Ishikawa (cell line): ENCODE measurements at regions not wholly inside any gene's neighbourhood (a gene's known extent, or its start where the extent isn't known, plus 50 kb on each side); places are given as distances from the start of the nearest gene placed in this dataset.

Experiments used
- CREB1 ChIP-seq: IDR thresholded peaks from 2 replicates; pipeline ENCODE4 v1.6.1; 2012; ENCODE audit warnings: low read depth
- EP300 ChIP-seq: IDR thresholded peaks from 2 replicates; pipeline ENCODE4 v1.6.1; 2012; ENCODE audit warnings: borderline replicate concordance
- RAD21 ChIP-seq: IDR thresholded peaks from 2 replicates; pipeline ENCODE4 v1.6.1; 2012; ENCODE audit warnings: low read depth
- REST ChIP-seq: IDR thresholded peaks from 2 replicates; pipeline ENCODE4 v1.6.1; 2012; ENCODE audit warnings: low read depth, mild to moderate bottlenecking
- TAF1 ChIP-seq: IDR thresholded peaks from 2 replicates; pipeline ENCODE4 v1.6.1; 2012; ENCODE audit warnings: low read depth, mild to moderate bottlenecking
- TCF12 ChIP-seq: IDR thresholded peaks from 2 replicates; pipeline ENCODE4 v1.6.1; 2012; ENCODE audit warnings: low read depth

- TF ChIP-seq RAD21, result no peak
- TF ChIP-seq TCF12, result no peak
- no peak for TF ChIP-seq CREB1
- TF ChIP-seq REST, result no peak
- TF ChIP-seq EP300, result no peak
- no peak for TF ChIP-seq TAF1
Measured at GRCh38 chr2:47696478-47696831, 86.5 kb upstream of the MSH6 start.
